IPS DF 6.9 (cell line): ENCODE measurements at regions not wholly inside any gene's neighbourhood (a gene's known extent, or its start where the extent isn't known, plus 50 kb on each side); places are given as distances from the start of the nearest gene placed in this dataset.

Source experiments
- DNase-seq: peaks from one replicate; pipeline ENCODE4 v3.0.0-alpha.2; 2013; ENCODE audit warnings: low read depth, low spot score
- H3K27ac ChIP-seq: one replicate; pipeline ENCODE4 v1.5.1; 2013; ENCODE audit warnings: low read length, control low read depth
- H3K27me3 ChIP-seq: 2 replicates; pipeline ENCODE4 v1.6.1; 2013; ENCODE audit warnings: mild to moderate bottlenecking, low read length; ENCODE audit not compliant: control insufficient read depth, insufficient read depth
- H3K36me3 ChIP-seq: 2 replicates; pipeline ENCODE4 v1.6.1; 2013; ENCODE audit warnings: low read length; ENCODE audit not compliant: control insufficient read depth, insufficient read depth
- H3K4me1 ChIP-seq: 2 replicates; pipeline ENCODE4 v1.6.1; 2013; ENCODE audit warnings: low read length; ENCODE audit not compliant: control insufficient read depth, insufficient read depth
- H3K4me3 ChIP-seq: 2 replicates; pipeline ENCODE4 v1.5.1; 2013; ENCODE audit warnings: mild to moderate bottlenecking, low read length
- H3K9me3 ChIP-seq: 2 replicates; pipeline ENCODE4 v1.6.1; 2013; ENCODE audit warnings: low read length, inconsistent platforms; ENCODE audit not compliant: control insufficient read depth, insufficient read depth
- WGBS: extraction: QIAGEN DNeasy Blood & Tissue Kit; methylation state at CpG from one replicate; pipeline ENCODE4 v1.1.7; 2013; ENCODE audit warnings: mixed read lengths, missing lambda C conversion rate; ENCODE audit not compliant: insufficient read length, insufficient coverage; 5-methylcytosine and 5-hydroxymethylcytosine counted together

- no CpG with 5 or more reads among the region's 4 CpGs for WGBS
- Histone ChIP-seq H3K36me3 (no peaks in the 10 kb centered on the region), H3K9me3 (no peaks in the 10 kb centered on the region), H3K27ac (no peak overlapping the region), H3K4me3 (no peak overlapping the region), H3K27me3 (no peaks in the 10 kb centered on the region), H3K4me1 (0 out of 2 replicates have a peak, but pooled peaks cover 1% of the 10 kb centered on the region)
- DNase-seq = no peak
Measured at GRCh38 chr1:82836973-82837680, 1036.4 kb downstream of the ADGRL2 start.

GRCh38 chr1:82836213-82836972 is 1035.7 kb downstream of the ADGRL2 start:
- DNase-seq = no peak
- no CpG with 5 or more reads among the region's 7 CpGs for WGBS

GRCh38 chr1:82830690-82831380 is 1030.1 kb downstream of the ADGRL2 start:
- Histone ChIP-seq H3K36me3 (no peaks in the 10 kb centered on the region), H3K27ac (no peak overlapping the region), H3K27me3 (no peaks in the 10 kb centered on the region), H3K9me3 (no peaks in the 10 kb centered on the region), H3K4me3 (no peak overlapping the region), H3K4me1 (no peaks in the 10 kb centered on the region)
- DNase-seq = no peak
- no CpG with 5 or more reads among the region's 6 CpGs for WGBS

More at GRCh38 chr1:82836213-82836972, 1035.7 kb downstream of the ADGRL2 start:
- no peaks in the 10 kb centered on the region for H3K36me3 ChIP-seq
- H3K27ac ChIP-seq = no peak overlapping the region
- 0 out of 2 replicates have a peak, but pooled peaks cover 1% of the 10 kb centered on the region for H3K4me1 ChIP-seq
- H3K9me3 ChIP-seq = no peaks in the 10 kb centered on the region
- H3K27me3 ChIP-seq = no peaks in the 10 kb centered on the region
- H3K4me3 ChIP-seq = no peak overlapping the region

GRCh38 chr1:82829527-82829926 is 1028.8 kb downstream of the ADGRL2 start:
- no peak for DNase-seq
- Histone ChIP-seq H3K27me3 (no peaks in the 10 kb centered on the region), H3K27ac (no peak overlapping the region), H3K9me3 (no peaks in the 10 kb centered on the region), H3K4me1 (no peaks in the 10 kb centered on the region), H3K36me3 (no peaks in the 10 kb centered on the region), H3K4me3 (no peak overlapping the region)
- no CpG with 5 or more reads among the region's 1 CpG for WGBS

- H3K27me3 ChIP-seq = no peaks in the 10 kb centered on the region
- H3K9me3 ChIP-seq = no peaks in the 10 kb centered on the region
- H3K4me3 ChIP-seq = no peak overlapping the region
- DNase-seq = no peak
- H3K4me1 ChIP-seq = no peaks in the 10 kb centered on the region
- H3K36me3 ChIP-seq = no peaks in the 10 kb centered on the region
- no CpG with 5 or more reads among the region's 3 CpGs for WGBS
- no peak overlapping the region for H3K27ac ChIP-seq
Measured at GRCh38 chr1:82823876-82824275, 1023.1 kb downstream of the ADGRL2 start.

GRCh38 chr1:82820816-82821215 is 1020.1 kb downstream of the ADGRL2 start:
- no peak for DNase-seq
- no peaks in the 10 kb centered on the region for H3K27me3 ChIP-seq
- no peaks in the 10 kb centered on the region for H3K36me3 ChIP-seq
- no peak overlapping the region for H3K27ac ChIP-seq
- H3K9me3 ChIP-seq = no peaks in the 10 kb centered on the region
- WGBS = no CpG with 5 or more reads among the region's 3 CpGs
- H3K4me3 ChIP-seq = no peak overlapping the region
- no peaks in the 10 kb centered on the region for H3K4me1 ChIP-seq

- H3K4me1 ChIP-seq = no peaks in the 10 kb centered on the region
- H3K4me3 ChIP-seq = no peak overlapping the region
- H3K27ac ChIP-seq = no peak overlapping the region
- DNase-seq = no peak
- WGBS = no CpG with 5 or more reads among the region's 1 CpG
- H3K36me3 ChIP-seq = no peaks in the 10 kb centered on the region
- no peaks in the 10 kb centered on the region for H3K9me3 ChIP-seq
- H3K27me3 ChIP-seq = no peaks in the 10 kb centered on the region
Measured at GRCh38 chr1:82819234-82819633, 1018.5 kb downstream of the ADGRL2 start.

GRCh38 chr1:82818586-82818985 is 1017.9 kb downstream of the ADGRL2 start:
- no peaks in the 10 kb centered on the region for H3K4me1 ChIP-seq
- H3K27me3 ChIP-seq = no peaks in the 10 kb centered on the region
- no peak overlapping the region for H3K27ac ChIP-seq
- H3K4me3 ChIP-seq = no peak overlapping the region
- H3K9me3 ChIP-seq = no peaks in the 10 kb centered on the region
- no CpG with 5 or more reads among the region's 1 CpG for WGBS
- H3K36me3 ChIP-seq = no peaks in the 10 kb centered on the region
- DNase-seq = no peak

- no peaks in the 10 kb centered on the region for H3K4me1 ChIP-seq
- DNase-seq = no peak
- no peak overlapping the region for H3K4me3 ChIP-seq
- no peaks in the 10 kb centered on the region for H3K9me3 ChIP-seq
- H3K27ac ChIP-seq = no peak overlapping the region
- no peaks in the 10 kb centered on the region for H3K27me3 ChIP-seq
- H3K36me3 ChIP-seq = no peaks in the 10 kb centered on the region
Measured at GRCh38 chr1:82813386-82813785, 1012.7 kb downstream of the ADGRL2 start.

- Histone ChIP-seq H3K9me3 (no peaks in the 10 kb centered on the region), H3K27ac (no peak overlapping the region), H3K4me3 (no peak overlapping the region), H3K4me1 (no peaks in the 10 kb centered on the region), H3K36me3 (no peaks in the 10 kb centered on the region), H3K27me3 (no peaks in the 10 kb centered on the region)
- DNase-seq = no peak
- WGBS = no CpG with 5 or more reads among the region's 3 CpGs
Measured at GRCh38 chr1:82810601-82811000, 1009.9 kb downstream of the ADGRL2 start.
